OCI-LY1 (cell line): ENCODE measurements at regions not wholly inside any gene's neighbourhood (a gene's known extent, or its start where the extent isn't known, plus 50 kb on each side); places are given as distances from the start of the nearest gene placed in this dataset.

Experiments used
- H2AFZ ChIP-seq: fragments of 200-600 bp; sonication (generic), shearing (Covaris generic); 2 replicates; pipeline ENCODE4 v1.6.0; 2014; ENCODE audit warnings: antibody characterized with exemption, mild to moderate bottlenecking, low read length
- H3F3A ChIP-seq: fragments of 200-600 bp; sonication (generic), shearing (Covaris generic); 2 replicates; pipeline ENCODE4 v1.6.0; 2014; ENCODE audit warnings: mild to moderate bottlenecking, antibody characterized with exemption, low read length, moderate library complexity; ENCODE audit not compliant: insufficient read depth
- H3K27ac ChIP-seq: fragments of 200-600 bp; sonication (generic); 2 replicates; pipeline ENCODE4 v1.5.1; 2014; ENCODE audit warnings: low read length, mixed run types, mild to moderate bottlenecking, low read depth; ENCODE audit not compliant: poor library complexity, severe bottlenecking
- H3K27me3 ChIP-seq: fragments of 200-600 bp; sonication (generic); 2 replicates; pipeline ENCODE4 v1.6.0; 2014; ENCODE audit warnings: antibody characterized with exemption, mild to moderate bottlenecking, low read length, moderate library complexity; ENCODE audit not compliant: insufficient read depth
- H3K36me3 ChIP-seq: fragments of 200-600 bp; sonication (generic); 2 replicates; pipeline ENCODE4 v1.6.1; 2014; ENCODE audit warnings: mild to moderate bottlenecking, antibody characterized with exemption, low read length, moderate library complexity, mixed read lengths; ENCODE audit not compliant: insufficient read depth
- H3K4me1 ChIP-seq: fragments of 200-600 bp; sonication (generic); 2 replicates; pipeline ENCODE4 v1.5.1; 2014; ENCODE audit warnings: mild to moderate bottlenecking, low read length, moderate library complexity; ENCODE audit not compliant: insufficient read depth, severe bottlenecking
- H3K4me2 ChIP-seq: fragments of 200-600 bp; sonication (generic), shearing (Covaris generic); 2 replicates; pipeline ENCODE4 v1.6.1; 2014; ENCODE audit warnings: low read length
- H3K4me3 ChIP-seq: fragments of 200-600 bp; sonication (generic); 2 replicates; pipeline ENCODE4 v1.5.1; 2014; ENCODE audit warnings: low read length, low read depth, mild to moderate bottlenecking, mixed read lengths; ENCODE audit not compliant: poor library complexity, severe bottlenecking
- H3K79me2 ChIP-seq: fragments of 200-600 bp; shearing (Covaris generic); 2 replicates; pipeline ENCODE4 v1.6.1; 2016; ENCODE audit warnings: mixed run types, low read length, mixed read lengths; ENCODE audit not compliant: insufficient read depth
- H3K9ac ChIP-seq: fragments of 200-600 bp; sonication (generic), shearing (Covaris generic); 2 replicates; pipeline ENCODE4 v1.6.1; 2014; ENCODE audit warnings: mild to moderate bottlenecking, low read length, mixed read lengths
- H3K9me2 ChIP-seq: fragments of 200-600 bp; sonication (generic), shearing (Covaris generic); 2 replicates; pipeline ENCODE4 v1.6.1; 2014; ENCODE audit warnings: low read depth, mild to moderate bottlenecking, low read length, mixed read lengths
- H3K9me3 ChIP-seq: fragments of 200-600 bp; shearing (Covaris generic); 2 replicates; pipeline ENCODE4 v1.6.1; 2014; ENCODE audit warnings: low read length, mixed read lengths
- H4K20me1 ChIP-seq: fragments of 200-600 bp; sonication (generic), shearing (Covaris generic); 2 replicates; pipeline ENCODE4 v1.6.0; 2016; ENCODE audit warnings: mild to moderate bottlenecking, low read length; ENCODE audit not compliant: insufficient read depth
- EZH2 ChIP-seq: fragments of 200-600 bp; sonication (generic), shearing (Covaris generic); IDR thresholded peaks from 2 replicates; pipeline ENCODE4 v1.8.0; 2017; ENCODE audit warnings: borderline replicate concordance, mixed run types, mild to moderate bottlenecking, antibody characterized with exemption, low read length, moderate library complexity, mixed read lengths
- TF ChIP-seq, protein P1 (sequence below): fragments of 200-600 bp; sonication (generic), shearing (Covaris generic); IDR thresholded peaks from 2 replicates; pipeline ENCODE4 v1.5.1; 2017; ENCODE audit warnings: mild to moderate bottlenecking, antibody characterized with exemption, low read length, moderate library complexity, mixed read lengths

- H3K27ac ChIP-seq = no peak overlapping the region
- no peaks in the 10 kb centered on the region for H3K79me2 ChIP-seq
- no peaks in the 10 kb centered on the region for H3K9me3 ChIP-seq
- TF ChIP-seq, protein P1, sequence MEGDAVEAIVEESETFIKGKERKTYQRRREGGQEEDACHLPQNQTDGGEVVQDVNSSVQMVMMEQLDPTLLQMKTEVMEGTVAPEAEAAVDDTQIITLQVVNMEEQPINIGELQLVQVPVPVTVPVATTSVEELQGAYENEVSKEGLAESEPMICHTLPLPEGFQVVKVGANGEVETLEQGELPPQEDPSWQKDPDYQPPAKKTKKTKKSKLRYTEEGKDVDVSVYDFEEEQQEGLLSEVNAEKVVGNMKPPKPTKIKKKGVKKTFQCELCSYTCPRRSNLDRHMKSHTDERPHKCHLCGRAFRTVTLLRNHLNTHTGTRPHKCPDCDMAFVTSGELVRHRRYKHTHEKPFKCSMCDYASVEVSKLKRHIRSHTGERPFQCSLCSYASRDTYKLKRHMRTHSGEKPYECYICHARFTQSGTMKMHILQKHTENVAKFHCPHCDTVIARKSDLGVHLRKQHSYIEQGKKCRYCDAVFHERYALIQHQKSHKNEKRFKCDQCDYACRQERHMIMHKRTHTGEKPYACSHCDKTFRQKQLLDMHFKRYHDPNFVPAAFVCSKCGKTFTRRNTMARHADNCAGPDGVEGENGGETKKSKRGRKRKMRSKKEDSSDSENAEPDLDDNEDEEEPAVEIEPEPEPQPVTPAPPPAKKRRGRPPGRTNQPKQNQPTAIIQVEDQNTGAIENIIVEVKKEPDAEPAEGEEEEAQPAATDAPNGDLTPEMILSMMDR = no peak
- no peak for TF ChIP-seq EZH2
- H3K9me2 ChIP-seq = no peaks in the 10 kb centered on the region
- H3K36me3 ChIP-seq = no peaks in the 10 kb centered on the region
- H3K27me3 ChIP-seq = no peaks in the 10 kb centered on the region; the same call in 1 of the 2 replicates
- H3K4me3 ChIP-seq = no peak overlapping the region
- H3K4me2 ChIP-seq = no peak overlapping the region
- H2AFZ ChIP-seq = no peak overlapping the region
- H4K20me1 ChIP-seq = no peaks in the 10 kb centered on the region
- no peaks in the 10 kb centered on the region for H3F3A ChIP-seq
- H3K9ac ChIP-seq = no peak overlapping the region
- H3K4me1 ChIP-seq = no peaks in the 10 kb centered on the region
These were observed 138.1 kb upstream of the SLC24A3 start for GRCh38 chr20:19074356-19074755.

- Histone ChIP-seq H3K9me3 (no peaks in the 10 kb centered on the region), H3K9me2 (no peaks in the 10 kb centered on the region), H3K4me3 (no peak overlapping the region), H3K4me2 (no peak overlapping the region), H4K20me1 (no peaks in the 10 kb centered on the region), H3K27me3 (no peaks in the 10 kb centered on the region; the same call in 1 of the 2 replicates), H3F3A (no peaks in the 10 kb centered on the region), H2AFZ (no peak overlapping the region), H3K9ac (no peak overlapping the region), H3K79me2 (no peaks in the 10 kb centered on the region), H3K36me3 (no peaks in the 10 kb centered on the region), H3K27ac (no peak overlapping the region), H3K4me1 (no peaks in the 10 kb centered on the region)
- no peak for TF ChIP-seq EZH2
- TF ChIP-seq, protein P1 = no peak
These were observed 137.5 kb upstream of the SLC24A3 start for GRCh38 chr20:19074828-19075516.

- TF ChIP-seq, protein P1 = no peak
- no peak for TF ChIP-seq EZH2
- Histone ChIP-seq H3K4me2 (no peak overlapping the region), H3K9me3 (no peaks in the 10 kb centered on the region), H2AFZ (no peak overlapping the region), H3K27me3 (no peaks in the 10 kb centered on the region), H3K27ac (no peak overlapping the region), H3K4me3 (no peak overlapping the region), H3K79me2 (no peaks in the 10 kb centered on the region), H3K4me1 (no peaks in the 10 kb centered on the region), H3K9me2 (no peaks in the 10 kb centered on the region), H3K36me3 (no peaks in the 10 kb centered on the region), H4K20me1 (no peaks in the 10 kb centered on the region), H3F3A (no peaks in the 10 kb centered on the region), H3K9ac (no peak overlapping the region)
These were observed 134.8 kb upstream of the SLC24A3 start for GRCh38 chr20:19077370-19078220.
